Omental fat pad (tissue), 3 donors: ENCODE measurements at regions not wholly inside any gene's neighbourhood (a gene's known extent, or its start where the extent isn't known, plus 50 kb on each side); places are given as distances from the start of the nearest gene placed in this dataset.

ENCODE experiments used
- ATAC-seq: fragments of 150-250 bp; one replicate; pipeline ENCODE4 v1.9.1; 2016; ENCODE audit warnings: mild to moderate bottlenecking, moderate library complexity; ENCODE audit not compliant: low FRiP score
- DNase-seq: peaks from one replicate; pipeline ENCODE4 v3.0.0-alpha.2; 2019; ENCODE audit warnings: low spot score
- CTCF ChIP-seq, 3 donors: fragments of 450-650 bp; IDR thresholded peaks; one replicate each; pipeline ENCODE4 v1.5.1; 2016 to 2017; ENCODE audit warnings: antibody characterized with exemption in 3 of 3, mild to moderate bottlenecking in 3 of 3, moderate library complexity in 2 of 3

- ATAC-seq (no peak), DNase-seq (no peak)
- no peak for TF ChIP-seq CTCF (IDR thresholded peaks at IDR 0.05)
Measured at GRCh38 chrX:27078371-27078770, 384.8 kb downstream of the PPP4R3C start.

GRCh38 chrX:27057883-27058282 lies 405.3 kb downstream of the PPP4R3C start:
- no peak for TF ChIP-seq CTCF (IDR thresholded peaks at IDR 0.05)
- DNase-seq (no peak), ATAC-seq (no peak)

GRCh38 chrX:27039332-27039731 lies 423.8 kb downstream of the PPP4R3C start:
- ATAC-seq: no peak

GRCh38 chrX:27008486-27008885 lies 454.7 kb downstream of the PPP4R3C start:
- TF ChIP-seq CTCF (IDR thresholded peaks at IDR 0.05): no peak
- ATAC-seq: no peak
- DNase-seq: no peak

More at GRCh38 chrX:27039332-27039731, 423.8 kb downstream of the PPP4R3C start:
- DNase-seq: no peak
- TF ChIP-seq CTCF (IDR thresholded peaks at IDR 0.05): no peak

- ATAC-seq: no peak
- TF ChIP-seq CTCF (IDR thresholded peaks at IDR 0.05): no peak
- no peak for DNase-seq
Measured at GRCh38 chrX:26999634-27000033, 463.5 kb downstream of the PPP4R3C start.

GRCh38 chrX:26958261-26958660 lies 504.9 kb downstream of the PPP4R3C start:
- no peak for TF ChIP-seq CTCF (IDR thresholded peaks at IDR 0.05)
- DNase-seq (no peak), ATAC-seq (no peak)

- ATAC-seq: no peak
- TF ChIP-seq CTCF (IDR thresholded peaks at IDR 0.05): no peak
- DNase-seq: no peak
Measured at GRCh38 chrX:26954029-26954428, 509.1 kb downstream of the PPP4R3C start.
